GM20431 (cell line): ENCODE measurements at regions not wholly inside any gene's neighbourhood (a gene's known extent, or its start where the extent isn't known, plus 50 kb on each side); places are given as distances from the start of the nearest gene placed in this dataset.

Experiments
- in situ Hi-C: fragments of 300-500 bp; cut with MseI, MboI; formaldehyde crosslinking; loops from one replicate; pipeline ENCODE4 v1.15.0; 2020; ENCODE audit warnings: low sequenced_read_pairs; ENCODE audit not compliant: unreplicated experiment

- in situ Hi-C loops = no loop called here
These were observed 53.8 kb downstream of the ADM start for GRCh38 chr11:10358696-10359095.

GRCh38 chr11:10359171-10359570 lies 54.3 kb downstream of the ADM start:
- in situ Hi-C loops = no loop called here

GRCh38 chr11:10360835-10361234 lies 56.0 kb downstream of the ADM start:
- in situ Hi-C loops = no loop called here

GRCh38 chr11:10365045-10365444 lies 60.2 kb downstream of the ADM start:
- in situ Hi-C loops = no loop called here

GRCh38 chr11:10366568-10367331 lies 61.9 kb downstream of the ADM start:
- in situ Hi-C loops = no loop called here

- in situ Hi-C loops = no loop called here
These were observed 67.2 kb downstream of the ADM start for GRCh38 chr11:10371926-10372641.

GRCh38 chr11:10373340-10373739 lies 68.5 kb downstream of the ADM start:
- in situ Hi-C loops = no loop called here

- in situ Hi-C loops = no loop called here
These were observed 69.1 kb downstream of the ADM start for GRCh38 chr11:10373929-10374328.

- in situ Hi-C loops = no loop called here
These were observed 69.5 kb downstream of the ADM start for GRCh38 chr11:10374386-10374785.

GRCh38 chr11:10375280-10375971 lies 70.6 kb downstream of the ADM start:
- in situ Hi-C loops = no loop called here

- in situ Hi-C loops = no loop called here
These were observed 71.2 kb downstream of the ADM start for GRCh38 chr11:10376061-10376460.

GRCh38 chr11:10377183-10377582 lies 72.3 kb downstream of the ADM start:
- in situ Hi-C loops = no loop called here

GRCh38 chr11:10378362-10378761 lies 73.5 kb downstream of the ADM start:
- in situ Hi-C loops = no loop called here

- in situ Hi-C loops = no loop called here
These were observed 74.1 kb downstream of the ADM start for GRCh38 chr11:10379022-10379421.

- in situ Hi-C loops = no loop called here
These were observed 74.6 kb downstream of the ADM start for GRCh38 chr11:10379426-10379825.

GRCh38 chr11:10379871-10380568 lies 75.0 kb upstream of the AMPD3 start:
- in situ Hi-C loops = no loop called here

- in situ Hi-C loops = no loop called here
These were observed 74.1 kb upstream of the AMPD3 start for GRCh38 chr11:10380921-10381320.

GRCh38 chr11:10381736-10382135 lies 73.3 kb upstream of the AMPD3 start:
- in situ Hi-C loops = no loop called here

- in situ Hi-C loops = no loop called here
These were observed 72.5 kb upstream of the AMPD3 start for GRCh38 chr11:10382518-10382917.

GRCh38 chr11:10385696-10386095 lies 69.4 kb upstream of the AMPD3 start:
- in situ Hi-C loops = no loop called here
